Body of pancreas (tissue), 4 donors: ENCODE measurements at regions not wholly inside any gene's neighbourhood (a gene's known extent, or its start where the extent isn't known, plus 50 kb on each side); places are given as distances from the start of the nearest gene placed in this dataset.

ENCODE experiments used
- CTCF ChIP-seq, 7 experiments: fragments of 450-650 bp in 4 of 7; fragments of 200-600 bp in 3 of 7; sonication (generic) in 3 of 7; IDR thresholded peaks; one replicate each; pipeline ENCODE4 v1.5.1; 2016 to 2019; ENCODE audit warnings: antibody characterized with exemption in 7 of 7
- POLR2A ChIP-seq, 3 donors: fragments of 450-650 bp; IDR thresholded peaks; one replicate each; pipeline ENCODE4 v1.6.1; 2016; ENCODE audit warnings: antibody characterized with exemption in 3 of 3, mild to moderate bottlenecking in 2 of 3

GRCh38 chr2:21710031-21710430 is 586.3 kb downstream of the TDRD15 start:
- no peak for TF ChIP-seq CTCF (IDR thresholded peaks at IDR 0.05)
- no peak for TF ChIP-seq POLR2A (IDR thresholded peaks at IDR 0.05)
